ENCODE measurements at regions not wholly inside any gene's neighbourhood (a gene's known extent, or its start where the extent isn't known, plus 50 kb on each side); places are given as distances from the start of the nearest gene placed in this dataset.
"Not testable (repeated sequence)": the region's sequence is repeated elsewhere in the genome, so short reads cannot be mapped to it uniquely, and the experiment has no call there.

DNA sequence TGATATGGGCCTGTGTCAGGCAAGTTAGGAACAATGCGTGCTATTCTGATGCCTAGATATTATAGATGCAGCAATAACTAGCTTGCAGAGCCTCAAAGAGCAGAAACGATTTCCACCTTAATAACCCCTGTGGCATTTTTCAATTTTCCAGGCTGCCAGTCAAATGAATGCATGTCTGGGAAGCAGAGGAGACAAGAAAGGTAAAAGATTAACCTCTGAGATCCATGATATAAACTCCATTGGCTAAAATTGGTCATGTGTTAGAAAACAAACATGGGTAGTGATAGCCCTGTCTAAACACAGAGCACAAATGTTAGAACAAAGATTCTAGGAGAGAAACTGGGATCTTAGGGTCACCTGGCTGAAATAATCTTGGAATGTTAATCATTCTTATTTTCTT, 811.1 kb downstream of the DIAPH3 start:
- no peak for DNase-seq (ENCODE audit: low read depth)

DNA sequence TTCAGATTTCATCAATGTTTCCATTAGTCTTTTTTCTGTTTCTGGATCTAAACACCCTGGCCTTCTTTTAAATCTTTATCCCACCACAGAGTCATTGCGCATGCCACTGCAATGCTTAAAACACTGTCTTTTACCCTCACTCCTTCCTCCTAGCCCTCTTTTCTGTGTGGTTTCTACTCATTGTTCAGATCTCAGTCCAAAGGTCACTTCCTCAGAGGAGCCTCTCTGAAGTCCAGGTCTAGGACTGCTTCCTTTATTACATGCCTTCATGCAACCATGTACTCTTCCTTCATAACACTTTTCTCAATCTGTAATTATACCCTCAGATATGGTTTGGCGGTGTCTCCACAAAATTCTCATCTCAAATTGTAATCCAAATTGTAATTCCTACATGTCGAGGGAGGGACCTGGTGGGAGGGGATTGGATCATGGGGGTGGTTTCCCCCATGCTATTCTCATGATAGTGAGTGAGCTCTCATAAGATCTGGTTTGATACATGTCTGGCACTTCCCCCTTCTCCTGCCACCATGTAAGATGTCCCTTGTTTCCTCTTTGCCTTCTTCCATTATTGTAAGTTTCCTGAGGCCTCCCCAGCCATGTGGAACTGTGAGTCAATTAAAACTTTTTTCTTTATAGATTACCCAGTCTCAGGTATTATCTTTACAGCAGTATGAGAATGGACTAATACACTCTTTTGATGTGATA, 808.9 kb downstream of the DIAPH3 start:
- no peak for DNase-seq (ENCODE audit: low read depth)

DNA sequence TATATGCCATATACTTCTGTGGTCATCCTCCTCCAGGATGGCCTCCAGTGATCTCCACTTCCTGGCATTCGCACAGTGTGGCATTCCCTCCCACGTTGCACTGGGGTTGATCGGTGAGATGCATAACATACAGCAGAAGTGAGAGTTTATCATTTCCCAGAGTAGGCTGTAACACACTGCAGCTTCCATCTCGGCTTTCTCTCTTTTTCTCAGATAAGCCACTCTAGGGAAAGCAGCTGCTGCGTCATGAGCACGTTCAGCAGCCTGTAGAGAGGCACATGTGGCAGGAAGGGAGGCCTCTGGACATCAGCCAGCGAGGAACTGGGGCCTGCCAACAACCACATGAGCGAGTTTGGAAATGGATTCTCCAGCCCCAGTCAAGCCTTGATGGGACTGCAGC, 807.1 kb downstream of the DIAPH3 start:
- DNase-seq (ENCODE audit: low read depth) = no peak

DNA sequence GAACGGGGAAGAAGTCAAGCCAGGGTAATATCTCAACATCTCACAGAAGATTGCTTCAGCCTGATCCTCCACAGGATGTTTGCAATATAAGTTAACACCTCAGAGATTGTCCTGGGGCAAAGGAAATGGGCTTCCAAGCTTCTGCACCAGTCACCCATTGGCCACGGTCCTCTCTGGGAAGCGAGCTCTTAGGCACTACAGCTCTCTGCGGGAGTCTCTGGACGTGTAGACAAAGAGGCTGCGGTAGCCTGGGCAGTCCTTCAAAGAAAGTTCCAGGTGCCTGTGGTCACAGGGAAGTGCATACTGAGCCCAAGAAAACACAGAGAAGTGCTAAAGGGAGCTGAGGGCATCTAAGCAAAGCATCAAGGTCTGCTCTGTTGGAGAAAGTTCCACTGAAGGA, 805.7 kb downstream of the DIAPH3 start:
- DNase-seq (ENCODE audit: low read depth) = no peak

DNA sequence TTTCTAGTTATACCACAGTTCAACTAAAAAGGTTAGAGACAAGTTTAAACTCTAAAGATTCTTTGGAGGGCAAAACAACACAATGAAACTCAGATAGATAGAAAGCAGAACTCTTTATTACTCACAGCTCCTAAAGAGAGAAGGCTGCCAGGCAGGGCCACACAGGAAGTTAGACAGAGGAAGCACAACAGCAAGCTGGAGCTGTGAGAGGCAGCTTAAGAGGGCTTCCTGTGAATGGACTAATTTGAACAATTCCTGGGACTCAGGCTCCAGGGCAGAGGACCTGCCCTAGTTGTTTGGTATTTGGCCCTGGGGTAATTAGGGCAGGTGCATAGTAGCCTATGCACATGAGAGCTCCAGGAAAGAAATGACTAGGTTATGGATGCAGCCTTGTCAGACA, 803.6 kb downstream of the DIAPH3 start:
- DNase-seq (ENCODE audit: low read depth) = no peak

DNA sequence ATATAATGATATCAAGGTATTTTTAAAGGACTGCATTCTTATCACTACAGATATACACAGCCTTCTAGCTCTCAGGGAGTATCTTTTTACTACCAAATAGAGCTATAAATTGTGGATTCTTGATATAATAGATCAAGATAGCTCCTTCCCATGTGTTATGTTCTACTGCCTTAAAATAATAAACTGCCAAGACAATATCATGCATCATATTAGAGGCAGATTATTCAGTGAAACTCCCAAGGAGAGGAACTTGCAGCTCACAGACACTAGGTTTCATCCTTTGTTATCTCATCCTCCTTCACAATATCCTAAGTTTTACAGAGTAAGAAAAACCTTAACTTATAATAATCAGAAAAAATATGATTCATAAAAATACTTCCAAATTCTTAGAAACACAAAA, 802.8 kb downstream of the DIAPH3 start:
- DNase-seq (ENCODE audit: low read depth) = no peak

DNA sequence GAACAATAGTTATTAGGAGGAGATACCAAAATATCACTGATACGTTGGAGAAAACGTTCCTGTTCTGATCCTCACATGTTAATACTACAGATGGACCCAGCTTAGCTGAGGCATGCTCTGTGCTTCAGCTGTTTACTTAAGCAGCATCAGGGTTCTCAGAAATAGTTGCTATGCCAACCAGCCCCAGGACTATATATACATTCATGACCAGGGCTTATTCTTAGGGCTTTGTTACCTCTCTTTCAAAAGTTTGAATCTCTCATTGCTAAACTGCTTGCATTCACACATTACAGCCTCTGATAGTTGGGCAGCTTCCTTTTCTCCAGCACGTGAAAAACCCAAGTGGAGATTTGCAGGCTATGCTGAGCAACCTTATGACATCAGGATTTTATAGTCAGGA, 800.4 kb downstream of the DIAPH3 start:
- no peak for DNase-seq (ENCODE audit: low read depth)

DNA sequence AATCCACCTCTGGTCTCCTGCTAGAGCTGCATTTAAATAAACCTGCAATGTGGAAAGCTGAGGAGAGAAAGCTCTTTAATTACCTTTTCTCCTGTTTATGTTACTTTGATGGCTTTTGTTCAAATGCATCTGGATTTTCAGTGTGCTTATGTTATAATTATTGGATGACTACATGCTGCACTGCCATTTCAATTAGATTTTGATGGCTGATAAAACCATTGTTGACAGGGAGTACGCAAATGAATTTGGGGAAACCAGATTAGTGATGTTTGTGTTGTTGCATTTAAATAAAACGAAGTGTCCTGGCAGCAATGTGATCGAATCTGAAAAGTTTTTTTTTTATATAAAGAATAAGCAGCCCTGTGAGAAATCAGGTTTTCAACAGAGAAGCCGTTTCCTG, 799.8 kb downstream of the DIAPH3 start:
- no peak for DNase-seq (ENCODE audit: low read depth)

DNA sequence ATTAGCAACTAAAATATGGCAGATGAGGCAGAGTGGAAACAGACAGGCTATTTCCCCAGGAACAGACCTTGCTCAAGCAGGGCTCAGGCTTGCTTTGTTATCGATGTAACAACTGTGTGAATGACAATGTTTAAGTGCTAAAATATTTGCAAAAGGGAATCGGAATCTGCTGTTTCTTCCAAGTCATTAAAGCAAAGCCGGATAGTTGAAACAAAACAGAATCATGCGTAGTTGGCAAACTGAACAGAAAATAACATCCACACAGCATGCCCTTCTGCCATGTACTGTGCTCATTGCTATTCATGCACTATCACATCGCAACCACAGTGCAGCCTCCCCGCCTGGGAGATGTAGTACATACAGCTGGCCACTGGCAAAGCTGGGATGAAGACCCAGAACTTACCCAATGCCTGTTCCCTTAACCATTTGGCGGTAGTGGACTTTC, 799.1 kb downstream of the DIAPH3 start:
- DNase-seq (ENCODE audit: low read depth) = no peak

DNA sequence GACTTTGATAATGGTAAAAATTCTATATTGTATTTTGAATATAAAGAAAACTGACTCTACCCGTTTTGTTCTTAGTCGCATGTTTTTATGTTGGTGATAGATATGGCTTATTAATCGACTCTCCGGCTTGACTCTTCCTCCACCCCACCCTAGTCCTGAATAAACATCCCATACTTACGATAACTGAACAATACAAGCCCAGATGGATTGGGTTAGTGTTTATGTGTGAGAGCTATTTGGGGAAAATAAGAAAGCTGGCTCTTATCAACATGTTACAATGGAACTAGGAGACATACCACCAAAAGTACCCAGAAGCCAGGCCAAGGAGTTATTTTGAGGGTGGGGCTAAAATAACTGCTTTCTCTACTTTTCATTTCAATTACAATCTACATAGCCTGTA, 796.3 kb downstream of the DIAPH3 start:
- DNase-seq (ENCODE audit: low read depth) = no peak

DNA sequence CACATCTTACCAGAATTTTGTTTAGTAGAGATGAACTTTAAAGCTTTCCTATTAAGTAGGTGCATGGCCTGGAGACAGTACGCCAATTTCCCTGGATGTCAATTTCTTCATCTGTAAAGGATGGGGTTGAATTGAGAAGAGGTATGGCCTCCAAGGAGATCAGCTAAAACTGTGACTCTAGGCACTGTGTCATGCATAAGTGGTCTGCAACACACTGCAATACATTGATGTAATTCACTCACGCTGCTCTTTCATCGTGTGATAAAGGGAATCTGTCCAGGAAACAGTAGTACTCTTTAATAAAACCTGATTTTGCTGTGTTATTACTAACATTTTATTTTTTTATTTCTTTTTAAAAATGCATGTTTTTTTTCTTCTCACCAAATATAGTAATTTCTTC, 795.8 kb downstream of the DIAPH3 start:
- no peak for DNase-seq (ENCODE audit: low read depth)

DNA sequence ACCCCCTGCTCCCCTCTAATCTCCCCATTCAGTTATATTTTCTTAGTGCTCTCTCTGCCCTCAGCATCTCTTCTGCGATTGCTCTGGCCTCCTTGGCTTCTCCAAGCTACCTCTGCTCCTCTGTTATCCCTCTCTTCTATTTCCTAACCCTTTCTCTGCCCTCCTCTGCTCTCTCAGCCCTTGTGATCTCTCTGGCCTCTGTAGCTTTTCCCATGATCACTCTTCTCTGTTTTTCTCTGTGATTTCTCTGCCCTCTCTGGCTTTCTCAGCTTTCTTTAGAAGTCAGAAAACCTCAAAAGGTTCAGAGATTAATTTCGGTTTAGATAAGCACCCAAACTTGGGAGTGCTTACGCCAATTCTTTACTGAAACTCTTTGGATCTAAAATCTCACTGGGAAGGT, 795.0 kb downstream of the DIAPH3 start:
- no peak for DNase-seq (ENCODE audit: low read depth)

DNA sequence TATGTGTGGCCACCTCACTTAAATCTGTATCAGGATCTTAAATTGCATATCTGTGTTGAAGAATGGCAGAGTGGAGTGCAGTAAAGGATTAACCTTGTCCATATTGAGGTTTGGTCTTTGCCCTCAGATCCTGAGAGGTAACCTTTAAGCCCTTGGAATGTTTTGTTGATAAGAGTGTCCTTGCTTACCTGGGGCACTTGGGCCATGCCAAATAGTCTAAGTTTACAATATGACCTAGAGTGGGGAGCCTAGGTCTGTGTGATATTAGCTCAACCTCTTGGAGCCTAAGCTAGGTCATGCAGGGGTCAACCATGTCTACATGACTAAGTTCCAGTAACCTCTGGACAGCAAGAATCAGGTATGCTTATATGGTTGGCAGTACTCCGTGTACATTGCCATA, 792.5 kb downstream of the DIAPH3 start:
- DNase-seq (ENCODE audit: low read depth) = no peak

DNA sequence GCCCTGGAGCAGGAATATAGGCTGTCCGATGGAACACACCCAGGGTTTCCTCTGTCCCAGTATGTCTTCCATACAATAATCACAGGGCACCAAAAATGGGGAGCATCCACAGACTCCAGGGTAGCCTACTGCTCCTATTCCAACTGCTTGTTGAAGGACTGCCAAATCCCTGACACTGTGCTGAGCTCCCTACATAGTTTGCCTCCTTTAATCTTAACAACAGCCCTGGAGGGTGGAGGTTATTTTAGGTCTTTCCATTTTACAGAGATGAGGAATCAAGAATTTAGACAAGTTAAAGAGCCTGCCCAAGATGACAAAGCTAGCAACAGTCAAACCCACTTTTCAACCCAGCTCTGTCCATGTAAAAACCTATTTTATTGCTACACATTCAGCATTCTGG, 790.4 kb downstream of the DIAPH3 start:
- no peak for DNase-seq (ENCODE audit: low read depth)

DNA sequence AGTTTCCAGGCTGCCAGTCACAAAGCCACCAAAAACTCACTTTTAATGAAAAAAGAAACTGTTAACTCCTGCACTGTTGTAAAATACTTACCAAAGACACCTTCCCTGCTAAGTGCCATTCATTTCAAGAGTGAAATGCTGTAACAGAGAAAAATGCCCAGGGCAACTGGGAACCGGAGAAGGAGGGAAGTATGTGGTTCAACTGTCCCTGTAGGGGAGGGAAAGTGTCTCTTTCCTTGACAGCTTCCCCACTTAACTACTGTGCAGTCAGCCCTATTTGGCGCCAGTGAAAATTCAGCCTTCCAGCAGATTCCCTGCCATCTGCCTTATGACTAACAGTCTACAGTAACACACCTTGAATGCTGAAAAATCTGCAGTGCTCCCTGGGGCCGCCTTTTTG, 789.0 kb downstream of the DIAPH3 start:
- DNase-seq (ENCODE audit: low read depth) = no peak

DNA sequence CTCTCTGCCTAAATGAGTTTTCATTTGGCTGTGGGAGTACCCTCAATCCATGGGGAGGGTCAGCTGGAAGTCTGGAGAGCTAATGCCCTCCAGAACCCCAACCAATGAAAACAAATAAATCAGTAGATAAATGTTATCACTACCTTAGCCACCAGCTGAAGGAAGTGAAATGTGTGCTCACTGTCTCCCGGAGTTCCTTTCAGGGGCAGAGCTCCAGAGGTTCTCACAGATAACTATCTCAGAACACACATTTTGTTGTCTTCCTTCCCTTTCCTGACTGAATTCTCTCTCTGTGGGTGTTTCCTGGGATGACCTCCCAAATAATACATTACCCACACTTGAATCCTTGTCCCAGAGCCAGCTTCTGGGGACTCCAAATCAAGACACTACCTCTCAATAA, 779.6 kb downstream of the DIAPH3 start:
- no peak for DNase-seq (ENCODE audit: low read depth)

DNA sequence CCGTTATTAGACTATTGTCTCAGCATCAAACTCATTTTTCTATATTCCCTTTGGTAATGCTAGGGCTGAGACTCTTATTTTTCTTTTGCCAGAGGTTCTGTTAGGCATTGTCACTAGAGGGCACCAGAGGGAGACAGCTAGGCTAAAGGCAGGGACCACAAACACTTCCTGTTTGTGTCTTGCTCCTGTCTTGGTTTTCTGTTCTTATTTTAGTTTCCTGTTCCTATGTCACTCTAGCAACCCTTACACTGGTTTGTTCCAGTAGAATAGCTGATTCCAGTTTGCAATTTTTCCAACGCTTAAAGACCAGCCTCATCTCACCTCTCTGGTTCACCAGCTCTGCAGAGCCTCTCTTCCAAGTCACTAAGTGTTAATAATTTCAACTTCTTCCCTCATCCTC, 772.0 kb downstream of the DIAPH3 start:
- DNase-seq (ENCODE audit: low read depth) = no peak

DNA sequence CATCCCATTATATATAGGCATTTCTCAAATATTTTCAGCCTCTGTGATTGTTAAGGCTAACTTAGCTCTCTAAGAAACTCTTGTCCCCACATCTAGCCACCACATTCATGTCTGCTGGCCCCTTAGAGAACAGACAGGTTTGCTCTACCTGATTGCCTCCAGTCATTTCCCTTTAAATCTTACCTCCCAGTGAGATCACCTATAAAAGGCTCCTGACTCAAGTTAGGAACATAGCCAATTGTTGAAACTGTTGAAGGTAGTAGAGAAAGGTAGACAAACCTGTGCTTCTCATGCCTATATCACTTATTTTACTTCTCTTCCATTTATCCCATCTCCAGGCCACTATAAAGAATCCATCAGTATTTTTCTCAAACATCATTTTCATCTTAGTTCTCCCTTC, 771.4 kb downstream of the DIAPH3 start:
- no peak for DNase-seq (ENCODE audit: low read depth)

DNA sequence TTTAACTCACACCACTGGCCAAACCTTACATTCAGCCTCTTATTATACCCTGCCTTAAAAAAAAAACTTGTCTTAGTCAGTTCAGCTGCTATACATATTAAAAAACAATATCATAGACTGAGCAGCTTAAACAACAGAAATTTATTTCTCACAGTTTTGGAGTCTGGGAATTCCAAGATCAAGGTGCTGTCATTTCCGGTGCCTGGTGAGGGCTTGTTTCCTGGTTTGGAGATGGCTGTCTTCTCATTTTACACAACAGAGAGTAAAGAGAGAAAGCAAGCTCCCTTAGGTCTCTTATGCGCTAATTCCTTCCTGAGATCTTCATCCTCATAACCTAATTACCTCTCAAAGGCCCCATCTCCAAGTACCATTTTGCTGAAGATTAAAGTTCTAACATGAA, 769.2 kb downstream of the DIAPH3 start:
- no peak for DNase-seq (ENCODE audit: low read depth)

DNA sequence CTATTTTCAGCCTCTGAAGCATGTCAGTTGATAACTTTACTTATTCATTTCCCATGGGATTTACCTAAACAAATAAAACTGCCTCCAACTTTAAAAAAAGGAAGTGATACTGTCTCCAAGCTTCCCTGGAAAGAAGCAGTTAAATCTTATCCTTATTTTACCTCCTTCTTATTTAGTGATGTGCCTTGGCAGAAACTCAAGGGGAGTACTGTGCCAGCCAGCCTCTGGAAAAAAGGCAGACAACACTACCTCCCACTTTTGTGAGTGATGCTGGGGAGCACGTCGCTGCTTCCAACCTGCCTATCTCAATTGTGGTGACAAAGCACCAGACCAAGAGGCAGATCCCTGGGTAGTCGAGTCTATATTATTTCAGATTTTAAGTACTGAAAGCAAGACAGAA, 765.6 kb downstream of the DIAPH3 start:
- DNase-seq (ENCODE audit: low read depth) = no peak

DNA sequence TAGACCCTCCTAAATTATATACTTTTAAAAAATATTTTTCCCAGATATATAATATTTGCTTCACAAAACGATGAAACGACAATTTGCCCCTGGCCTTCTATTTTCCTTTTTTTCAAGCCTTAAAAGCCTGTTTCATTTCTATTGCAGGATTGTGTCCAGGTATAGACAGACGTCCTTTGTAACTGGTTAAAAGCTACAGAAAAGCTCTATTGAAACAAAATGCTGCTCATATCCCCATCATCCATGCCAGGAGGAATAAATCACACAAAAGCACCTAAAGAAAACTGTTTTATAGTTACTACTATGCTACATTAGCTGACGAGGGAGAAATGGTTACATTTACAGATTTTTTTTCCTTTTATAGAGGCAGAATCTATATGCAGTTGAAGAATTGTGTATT, 765.1 kb downstream of the DIAPH3 start:
- DNase-seq (ENCODE audit: low read depth) = no peak

DNA sequence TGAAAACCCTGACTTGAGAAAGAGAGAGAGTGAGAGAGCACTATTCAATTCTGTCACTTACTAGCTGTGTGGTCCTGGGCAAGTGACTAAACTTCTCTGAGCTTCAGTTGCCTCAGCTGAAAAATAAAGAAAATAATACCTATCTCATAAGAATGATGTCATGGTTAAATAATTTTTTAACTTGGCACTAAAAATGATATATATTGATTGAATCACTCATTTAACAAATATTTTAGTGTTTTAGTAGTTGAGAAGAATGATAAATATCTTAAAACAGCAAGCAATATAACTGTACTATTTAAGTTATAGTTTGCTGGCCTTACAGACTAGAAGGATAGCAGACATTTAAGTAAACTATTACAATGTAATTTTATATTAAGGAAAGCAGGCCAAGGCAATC, 764.2 kb downstream of the DIAPH3 start:
- no peak for DNase-seq (ENCODE audit: low read depth)

DNA sequence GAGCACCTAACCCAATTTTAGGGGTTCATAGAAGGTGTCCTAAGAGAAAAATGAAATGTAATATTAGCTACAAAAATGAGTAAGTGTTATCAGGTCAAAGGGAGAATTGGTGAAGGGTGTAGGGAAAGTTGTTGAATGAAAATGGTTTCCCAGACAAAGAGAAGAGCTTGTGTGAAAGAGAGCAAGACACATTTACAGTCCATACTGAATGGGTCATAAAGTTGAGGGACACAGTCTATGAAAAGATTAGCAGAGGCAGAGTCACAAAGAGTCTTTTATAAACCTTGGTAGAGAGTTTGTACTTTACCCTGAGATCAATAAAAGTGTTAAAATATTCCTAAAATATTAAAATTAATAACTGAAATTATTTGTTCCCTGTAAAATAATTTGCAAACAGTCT, 759.4 kb downstream of the DIAPH3 start:
- no peak for DNase-seq (ENCODE audit: low read depth)

DNA sequence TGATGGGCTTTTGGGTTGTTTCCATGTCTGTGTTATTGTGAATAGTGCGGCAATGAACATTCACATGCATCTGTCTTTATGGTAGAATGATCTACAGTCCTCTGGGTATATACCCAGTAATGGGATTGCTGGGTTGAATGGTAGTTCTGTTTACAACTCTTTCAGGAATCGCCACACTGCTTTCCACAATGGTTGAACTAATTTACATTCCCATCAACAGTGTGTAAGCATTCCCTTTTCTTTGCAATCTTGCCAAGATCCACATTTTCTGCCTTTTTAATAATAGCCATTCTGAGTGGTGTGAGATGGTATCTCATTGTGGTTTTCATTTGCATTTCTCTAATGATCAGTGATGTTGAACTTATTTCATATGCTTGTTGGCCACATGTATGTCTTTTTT, 756.5 kb downstream of the DIAPH3 start:
- not testable (repeated sequence) for DNase-seq (ENCODE audit: low read depth)

DNA sequence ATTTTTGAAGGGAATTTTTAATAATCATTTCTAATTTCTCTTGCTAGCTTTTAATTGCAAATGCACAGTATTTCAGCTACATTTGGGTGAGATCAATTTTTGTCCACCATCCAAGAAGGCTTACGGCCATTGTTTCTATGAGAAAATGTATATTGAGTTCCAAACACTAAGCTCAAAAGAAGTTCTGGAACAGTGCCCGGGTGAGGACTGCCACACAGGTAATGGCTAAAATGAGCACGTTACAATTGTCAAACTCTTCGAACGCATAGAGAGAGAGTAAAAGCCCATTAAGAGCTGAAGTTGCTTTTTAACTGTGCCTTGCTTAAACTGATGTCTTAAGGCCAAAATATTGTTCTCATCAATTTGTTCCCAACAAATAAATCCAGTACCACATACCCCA, 755.0 kb downstream of the DIAPH3 start:
- no peak for DNase-seq (ENCODE audit: low read depth)
